ENCODE measurements at regions not wholly inside any gene's neighbourhood (a gene's known extent, or its start where the extent isn't known, plus 50 kb on each side); places are given as distances from the start of the nearest gene placed in this dataset.
A peak's percentile ranks its signal among the peaks of the same experiment; 100 is the strongest.

GRCh38 chr18:45447355-45448265 is 167.7 kb upstream of the SLC14A2 start:
- no peak for DNase-seq

GRCh38 chr18:45448871-45449270 is 166.4 kb upstream of the SLC14A2 start:
- DNase-seq, result no peak

DNA sequence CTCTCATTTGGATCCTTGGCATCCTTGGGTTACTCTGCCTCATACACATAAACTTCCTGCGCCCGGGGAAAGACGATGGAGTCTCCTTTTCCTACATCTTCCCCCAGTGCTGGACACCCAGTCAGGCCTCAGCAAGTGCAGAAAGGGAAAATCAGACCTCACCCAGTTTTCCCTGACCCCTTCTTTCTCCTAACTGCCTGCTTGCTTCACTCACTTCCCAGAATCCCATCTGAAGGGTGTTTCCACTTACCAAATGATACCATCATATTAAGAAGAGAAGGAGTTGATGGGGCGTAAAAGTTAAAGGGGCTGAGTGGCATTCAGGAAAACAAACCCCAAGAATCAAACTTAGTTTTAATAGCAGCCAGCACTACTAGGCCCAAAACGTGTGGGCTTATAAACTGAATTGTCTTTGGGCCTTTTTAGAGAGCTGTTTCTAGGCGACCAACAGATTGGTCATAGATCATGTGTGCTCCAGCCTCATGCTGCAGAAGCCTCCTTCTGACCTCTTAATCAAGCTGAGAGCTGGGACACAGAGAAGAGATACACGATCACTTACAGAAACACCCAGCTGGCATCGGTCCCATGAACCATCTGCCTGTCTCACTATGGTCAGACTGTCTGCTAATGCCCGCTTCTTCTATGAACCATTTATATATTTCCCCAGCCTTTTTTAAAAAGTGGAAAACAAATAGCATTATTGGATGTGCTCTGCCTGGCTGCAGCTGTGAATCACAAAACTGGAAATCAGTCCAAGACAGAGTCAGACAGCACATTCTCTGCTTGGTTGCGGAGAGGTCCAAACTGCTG is 165.7 kb upstream of the SLC14A2 start:
- no peak for DNase-seq

GRCh38 chr18:45456090-45457021 is 158.9 kb upstream of the SLC14A2 start:
- no peak for DNase-seq

GRCh38 chr18:45458033-45458432 is 157.2 kb upstream of the SLC14A2 start:
- no peak for DNase-seq

DNA sequence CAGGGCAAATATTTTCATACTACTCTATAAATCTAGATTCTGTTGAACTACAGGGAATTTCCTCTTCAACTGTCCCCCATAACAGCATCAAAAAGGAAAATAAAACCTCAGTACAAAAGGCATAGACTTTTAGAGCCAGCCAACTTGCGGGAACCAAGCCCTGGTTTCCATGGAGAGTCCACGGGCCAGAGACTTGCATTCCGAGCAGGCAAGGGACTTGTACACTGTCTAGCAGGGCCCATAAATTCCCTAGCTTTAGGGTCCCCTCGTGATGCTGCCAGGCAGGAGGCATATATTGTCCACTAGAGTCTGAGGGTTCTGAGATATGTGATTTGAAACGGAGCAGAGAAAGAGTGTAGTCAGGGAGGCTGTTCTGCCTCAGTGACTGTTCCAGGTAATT is 153.1 kb upstream of the SLC14A2 start:
- DNase-seq, result no peak

DNA sequence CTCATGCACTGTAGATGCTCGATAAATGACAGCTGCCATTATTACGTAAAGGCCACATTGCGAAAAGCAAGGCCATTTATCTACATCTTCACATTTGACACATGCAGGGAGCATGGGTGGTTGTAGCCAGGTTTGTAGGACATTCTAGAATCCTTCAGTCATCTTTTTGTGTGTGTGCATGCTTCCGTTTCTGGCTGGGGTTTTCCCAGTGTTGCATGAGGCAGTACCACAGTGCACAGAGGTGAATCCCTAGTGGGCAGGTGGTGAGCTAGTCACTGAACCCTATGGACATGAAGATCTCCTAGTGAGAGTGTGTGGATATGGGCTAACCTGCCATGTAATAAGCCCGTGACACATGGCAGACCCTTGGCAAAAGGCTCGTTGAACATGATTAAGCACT is 151.8 kb upstream of the SLC14A2 start:
- no peak for DNase-seq

GRCh38 chr18:45464619-45465018 is 150.7 kb upstream of the SLC14A2 start:
- DNase-seq, result peak; percentile 17

GRCh38 chr18:45467293-45467692 is 148.0 kb upstream of the SLC14A2 start:
- DNase-seq, result no peak

DNA sequence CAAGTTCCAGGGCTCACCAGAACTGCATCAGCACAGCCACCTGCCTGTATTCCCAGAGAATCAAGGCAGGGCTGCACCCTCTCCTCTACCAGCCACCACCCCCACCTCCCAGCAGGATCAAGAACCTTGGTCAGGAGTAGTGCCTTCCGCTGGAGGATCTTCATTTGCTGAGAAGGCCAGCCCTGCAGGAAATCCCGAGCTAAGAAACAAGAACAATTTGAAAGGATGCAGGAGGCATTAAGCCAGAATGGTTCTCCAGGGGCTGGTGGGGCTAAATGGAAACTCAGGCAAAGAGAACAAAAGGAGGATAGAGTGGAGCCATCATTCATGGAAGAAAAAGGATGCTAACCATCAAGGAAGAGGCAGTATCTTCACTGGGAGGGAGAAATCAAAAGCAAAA is 147.3 kb upstream of the SLC14A2 start:
- no peak for DNase-seq

GRCh38 chr18:45478889-45479288 is 136.4 kb upstream of the SLC14A2 start:
- DNase-seq, result no peak

DNA sequence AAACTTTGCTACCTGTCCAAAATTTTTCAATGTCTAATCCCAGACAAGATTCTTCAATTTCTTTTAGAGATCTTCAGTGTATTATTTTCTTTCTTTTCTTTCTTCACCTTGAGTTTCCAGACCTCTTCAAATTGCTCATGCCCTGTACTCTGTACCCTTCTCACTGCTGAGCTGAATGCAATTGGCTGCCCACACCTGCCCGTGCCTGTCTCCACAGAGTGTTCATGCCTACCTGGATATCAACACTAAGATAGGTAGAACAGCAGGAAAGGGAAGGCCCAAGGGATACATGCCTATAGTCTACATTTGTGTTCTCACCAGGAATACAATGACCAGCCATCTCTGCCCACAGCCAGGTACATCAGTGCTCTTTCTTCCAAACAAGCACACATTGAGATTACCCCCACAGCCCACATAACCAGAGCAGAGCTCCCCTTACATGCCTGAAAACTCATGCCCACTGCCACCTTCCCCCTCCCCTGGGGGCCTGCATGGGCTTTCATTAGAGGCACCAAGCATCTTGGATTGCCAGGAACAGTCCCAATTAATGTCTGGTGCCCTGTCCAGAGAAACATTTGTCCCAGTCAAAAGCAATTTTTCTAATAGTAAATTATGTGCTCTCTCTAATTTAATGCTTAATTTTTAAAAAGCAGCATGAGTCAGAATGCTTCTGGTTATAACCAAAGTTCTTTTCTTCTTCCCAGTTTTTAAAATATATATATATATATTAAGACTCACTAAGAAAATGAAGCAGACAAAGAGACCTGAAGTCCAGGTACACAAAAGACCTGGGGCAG is 134.9 kb upstream of the SLC14A2 start:
- no peak for DNase-seq

DNA sequence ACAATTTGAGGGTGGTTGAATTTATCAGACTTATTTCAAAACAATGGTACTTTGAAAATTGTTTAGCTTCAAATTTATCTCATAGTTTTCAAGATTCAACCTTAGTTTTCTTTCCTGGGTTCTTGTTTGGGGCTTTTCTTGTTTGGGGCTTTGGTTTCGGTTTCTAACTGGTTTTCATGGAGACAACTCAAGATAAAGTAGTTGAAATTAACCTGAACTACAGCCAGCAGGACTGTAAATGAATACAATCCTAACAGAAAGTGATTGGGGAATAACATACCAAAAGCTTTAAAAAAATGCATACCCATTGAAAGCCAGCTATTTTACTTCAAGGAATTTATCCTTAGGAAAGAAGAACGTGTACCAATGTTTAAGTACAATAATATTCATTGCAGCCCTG is 133.5 kb upstream of the SLC14A2 start:
- DNase-seq, result no peak

DNA sequence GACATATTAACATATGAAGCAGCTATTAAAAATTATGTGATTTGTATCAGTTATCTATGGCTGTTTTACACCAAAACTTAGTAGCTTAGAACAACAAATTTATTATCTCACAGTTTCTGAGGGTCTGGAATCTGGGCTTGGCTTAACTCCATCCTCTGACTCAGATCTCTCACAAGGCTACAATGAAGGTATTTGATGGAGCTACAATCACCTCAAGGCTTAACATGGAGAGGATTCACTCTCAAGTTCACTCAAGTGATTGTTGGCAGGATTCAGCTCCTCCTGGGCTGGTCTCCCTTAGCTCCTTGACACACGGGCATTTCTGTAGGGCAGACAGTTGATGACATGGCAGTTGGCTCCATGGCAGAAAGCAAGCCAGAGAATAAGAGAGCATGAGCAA is 133.0 kb upstream of the SLC14A2 start:
- no peak for DNase-seq

- no peak for DNase-seq
These were observed 127.7 kb upstream of the SLC14A2 start for GRCh38 chr18:45487581-45487980.

GRCh38 chr18:45488645-45489044 is 126.6 kb upstream of the SLC14A2 start:
- no peak for DNase-seq

- DNase-seq, result no peak
These were observed 121.4 kb upstream of the SLC14A2 start for GRCh38 chr18:45493830-45494229.

- DNase-seq, result no peak
These were observed 120.5 kb upstream of the SLC14A2 start for GRCh38 chr18:45494811-45495210.

- no peak for DNase-seq
These were observed 118.5 kb upstream of the SLC14A2 start for GRCh38 chr18:45496741-45497140.

DNA sequence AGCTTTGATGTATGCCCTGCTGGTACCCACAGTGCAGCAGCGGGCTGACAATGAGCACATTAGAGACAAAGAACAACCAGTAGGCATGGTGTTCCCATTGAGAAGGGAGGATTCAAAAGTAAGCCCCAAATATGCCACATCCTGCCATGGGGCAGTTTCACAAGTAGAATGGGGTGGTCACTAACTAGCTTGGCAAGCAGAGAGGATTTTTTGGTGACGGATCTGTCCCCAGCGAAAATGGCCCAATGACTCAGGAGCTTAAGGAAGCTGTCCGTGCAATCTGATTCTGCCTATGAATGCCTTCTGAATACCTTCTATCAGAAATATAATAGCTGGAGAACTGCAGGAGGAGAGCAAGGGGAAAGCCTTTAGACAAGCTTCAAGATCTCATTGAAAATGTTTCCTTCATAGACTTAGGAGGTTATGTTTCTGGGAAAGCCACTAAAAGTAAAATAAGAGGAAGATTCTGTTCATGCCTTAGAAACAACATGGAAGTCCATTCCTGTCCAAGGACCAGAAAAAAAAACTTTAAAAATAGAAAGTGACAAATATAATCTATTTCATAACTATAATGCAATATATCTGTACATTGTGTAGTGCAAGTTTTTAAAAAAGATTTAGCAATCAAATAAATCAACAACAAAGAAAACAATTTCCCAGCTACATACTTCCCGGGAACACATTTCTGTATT is 117.5 kb upstream of the SLC14A2 start:
- DNase-seq, result no peak

- DNase-seq, result no peak
These were observed 117.0 kb upstream of the SLC14A2 start for GRCh38 chr18:45498287-45498658.

- no peak for DNase-seq
These were observed 111.3 kb upstream of the SLC14A2 start for GRCh38 chr18:45503990-45504389.
